ENCODE measurements at regions not wholly inside any gene's neighbourhood (a gene's known extent, or its start where the extent isn't known, plus 50 kb on each side); places are given as distances from the start of the nearest gene placed in this dataset.
"Not testable (repeated sequence)": the region's sequence is repeated elsewhere in the genome, so short reads cannot be mapped to it uniquely, and the experiment has no call there.

DNA sequence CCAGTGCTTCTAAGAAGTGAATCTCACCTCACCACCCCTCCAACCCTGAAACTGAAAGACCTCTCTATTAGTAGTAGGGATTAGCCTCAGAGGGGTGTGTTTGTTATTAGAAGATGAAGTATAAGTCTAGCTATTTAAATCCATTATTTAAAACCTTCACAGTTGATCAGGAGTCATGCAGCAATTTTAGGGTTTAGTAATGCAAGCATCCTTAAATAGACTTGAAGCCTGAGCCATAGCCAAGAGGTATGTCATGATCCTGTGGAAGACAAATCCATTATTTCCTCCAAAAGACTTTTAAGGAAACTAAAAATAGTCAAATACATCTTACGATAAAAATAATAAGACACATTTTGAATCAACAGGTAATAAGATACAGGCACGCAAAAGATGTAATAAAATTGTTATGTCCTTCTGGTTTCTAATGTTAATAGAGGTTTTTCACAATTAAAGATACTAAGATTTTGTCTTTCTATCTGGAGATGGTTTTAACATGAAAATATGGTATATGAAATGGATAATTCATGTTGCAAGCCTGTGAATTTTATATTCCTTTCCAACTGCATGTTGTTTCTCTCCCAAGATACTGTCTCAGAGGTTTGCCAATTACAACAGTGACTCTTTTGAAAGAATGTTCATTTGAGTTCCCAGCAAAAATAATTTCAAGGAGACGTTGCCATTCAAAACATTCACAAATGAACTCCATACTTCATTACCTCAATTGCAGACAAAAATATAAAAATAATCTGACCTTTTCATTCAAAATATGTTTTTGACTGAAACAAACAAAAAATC is 68.0 kb downstream of the LUZP4 start:
- H3K9me3 Mint-ChIP-seq (ENCODE audit: unreplicated experiment), result no peaks in the 10 kb centered on the region
- H3K4me1 Mint-ChIP-seq (ENCODE audit: unreplicated experiment), result no peaks in the 10 kb centered on the region
- H3K27me3 Mint-ChIP-seq (ENCODE audit: unreplicated experiment), result no peaks in the 10 kb centered on the region
- no peaks in the 10 kb centered on the region for H3K36me3 Mint-ChIP-seq (ENCODE audit: low read depth, unreplicated experiment)
- no peak for DNase-seq (ENCODE audit: low spot score)
- no peak overlapping the region for H3K4me3 Mint-ChIP-seq (ENCODE audit: unreplicated experiment)
- no peak overlapping the region for H3K27ac Mint-ChIP-seq (ENCODE audit: unreplicated experiment)
- TF ChIP-seq, protein P1, sequence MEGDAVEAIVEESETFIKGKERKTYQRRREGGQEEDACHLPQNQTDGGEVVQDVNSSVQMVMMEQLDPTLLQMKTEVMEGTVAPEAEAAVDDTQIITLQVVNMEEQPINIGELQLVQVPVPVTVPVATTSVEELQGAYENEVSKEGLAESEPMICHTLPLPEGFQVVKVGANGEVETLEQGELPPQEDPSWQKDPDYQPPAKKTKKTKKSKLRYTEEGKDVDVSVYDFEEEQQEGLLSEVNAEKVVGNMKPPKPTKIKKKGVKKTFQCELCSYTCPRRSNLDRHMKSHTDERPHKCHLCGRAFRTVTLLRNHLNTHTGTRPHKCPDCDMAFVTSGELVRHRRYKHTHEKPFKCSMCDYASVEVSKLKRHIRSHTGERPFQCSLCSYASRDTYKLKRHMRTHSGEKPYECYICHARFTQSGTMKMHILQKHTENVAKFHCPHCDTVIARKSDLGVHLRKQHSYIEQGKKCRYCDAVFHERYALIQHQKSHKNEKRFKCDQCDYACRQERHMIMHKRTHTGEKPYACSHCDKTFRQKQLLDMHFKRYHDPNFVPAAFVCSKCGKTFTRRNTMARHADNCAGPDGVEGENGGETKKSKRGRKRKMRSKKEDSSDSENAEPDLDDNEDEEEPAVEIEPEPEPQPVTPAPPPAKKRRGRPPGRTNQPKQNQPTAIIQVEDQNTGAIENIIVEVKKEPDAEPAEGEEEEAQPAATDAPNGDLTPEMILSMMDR (IDR thresholded peaks at IDR 0.05; ENCODE audit: unreplicated experiment), result no peak

DNA sequence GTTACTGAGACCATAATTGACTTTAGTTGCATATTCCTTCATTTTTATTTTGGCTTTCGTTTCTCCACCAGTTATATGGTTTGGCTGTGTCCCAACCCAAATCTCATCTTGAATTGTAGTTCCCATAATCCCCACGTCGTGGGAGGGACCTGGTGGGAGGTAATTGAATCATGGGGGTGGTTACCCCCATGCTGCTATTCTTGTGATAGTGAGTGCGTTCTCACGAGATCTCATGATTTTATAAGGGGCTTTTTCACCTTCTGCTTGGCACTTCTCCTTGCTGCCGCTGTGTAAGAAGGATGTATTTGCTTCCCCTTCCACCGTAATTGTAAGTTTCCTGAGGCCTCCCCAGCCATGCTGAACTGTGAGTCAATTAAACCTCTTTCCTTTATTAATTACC is 70.0 kb downstream of the LUZP4 start:
- not testable (repeated sequence) for H3K9me3 Mint-ChIP-seq (ENCODE audit: unreplicated experiment); H3K36me3 Mint-ChIP-seq (ENCODE audit: low read depth, unreplicated experiment); H3K4me3 Mint-ChIP-seq (ENCODE audit: unreplicated experiment); H3K4me1 Mint-ChIP-seq (ENCODE audit: unreplicated experiment); DNase-seq (ENCODE audit: low spot score); H3K27ac Mint-ChIP-seq (ENCODE audit: unreplicated experiment); H3K27me3 Mint-ChIP-seq (ENCODE audit: unreplicated experiment)

DNA sequence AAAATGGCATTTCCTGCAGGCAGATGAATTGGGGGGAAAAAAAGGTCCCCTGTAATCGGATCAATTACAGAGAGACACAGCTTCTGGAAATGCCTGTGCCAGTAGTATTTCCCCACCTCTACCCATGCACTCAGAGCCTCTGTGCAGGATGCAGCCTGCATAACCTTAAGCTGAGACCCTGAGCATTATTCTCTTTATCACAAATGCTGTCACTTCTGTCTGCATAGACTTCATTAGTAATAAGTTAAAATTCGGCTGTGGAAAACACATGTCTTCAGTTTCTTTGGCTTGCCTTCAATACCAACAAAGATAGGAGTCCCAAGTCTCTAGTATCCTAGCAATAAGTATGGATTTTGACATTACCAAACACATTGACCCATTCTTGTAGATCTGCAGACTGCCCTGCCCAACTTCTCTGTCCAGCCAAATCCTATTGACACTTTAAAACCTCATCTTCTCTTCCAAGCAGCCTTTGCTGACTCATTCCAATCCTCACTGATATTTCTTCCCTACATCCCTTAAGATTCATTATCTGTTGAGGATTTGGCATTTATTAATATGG is 70.8 kb downstream of the LUZP4 start:
- Mint-ChIP-seq H3K9me3 (ENCODE audit: unreplicated experiment) (no peaks in the 10 kb centered on the region), H3K4me1 (ENCODE audit: unreplicated experiment) (peaks cover 4% of the 10 kb centered on the region), H3K27me3 (ENCODE audit: unreplicated experiment) (no peaks in the 10 kb centered on the region), H3K27ac (ENCODE audit: unreplicated experiment) (no peak overlapping the region), H3K36me3 (ENCODE audit: low read depth, unreplicated experiment) (no peaks in the 10 kb centered on the region), H3K4me3 (ENCODE audit: unreplicated experiment) (no peak overlapping the region)
- DNase-seq (ENCODE audit: low spot score), result no peak
- TF ChIP-seq, protein P1 (IDR thresholded peaks at IDR 0.05; ENCODE audit: unreplicated experiment), result no peak

DNA sequence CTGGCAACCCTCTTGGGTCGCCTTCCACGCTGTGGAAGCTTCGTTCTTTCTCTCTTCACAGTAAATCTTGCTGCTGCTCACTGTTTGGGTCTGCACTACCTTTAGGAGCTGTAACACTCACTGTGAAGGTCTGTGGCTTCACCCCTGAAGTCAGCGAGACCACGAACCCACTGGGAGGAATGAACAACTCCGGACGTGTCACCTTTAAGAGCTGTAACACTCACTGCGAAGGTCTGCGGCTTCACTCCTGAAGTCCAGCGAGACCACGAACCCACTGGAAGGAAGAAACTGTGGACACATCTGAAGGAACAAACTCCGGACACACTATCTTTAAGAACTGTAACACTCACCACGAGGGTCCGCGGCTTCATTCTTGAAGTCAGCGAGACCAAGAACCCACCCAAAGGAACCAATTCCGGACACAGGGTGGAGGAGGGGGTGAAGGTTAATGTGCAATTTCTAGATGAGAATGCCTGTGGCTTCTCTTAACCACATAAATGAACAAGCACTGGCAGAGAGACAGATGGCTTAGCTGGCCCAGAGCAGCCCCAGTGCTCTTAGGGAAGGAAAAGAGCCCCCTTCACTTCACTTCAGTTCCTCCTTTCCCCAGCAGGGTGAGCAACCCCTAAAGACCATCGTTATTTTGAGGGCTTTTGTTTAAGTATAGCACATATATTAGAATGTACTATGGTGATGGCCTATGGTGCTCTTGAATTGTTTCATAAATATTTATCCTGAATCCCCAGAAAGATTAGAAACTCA is 73.0 kb downstream of the LUZP4 start:
- no peak overlapping the region for H3K27ac Mint-ChIP-seq (ENCODE audit: unreplicated experiment)
- peaks cover 4% of the 10 kb centered on the region for H3K4me1 Mint-ChIP-seq (ENCODE audit: unreplicated experiment)
- no peaks in the 10 kb centered on the region for H3K36me3 Mint-ChIP-seq (ENCODE audit: low read depth, unreplicated experiment)
- H3K4me3 Mint-ChIP-seq (ENCODE audit: unreplicated experiment), result no peak overlapping the region
- no peaks in the 10 kb centered on the region for H3K27me3 Mint-ChIP-seq (ENCODE audit: unreplicated experiment)
- TF ChIP-seq, protein P1 (IDR thresholded peaks at IDR 0.05; ENCODE audit: unreplicated experiment), result no peak
- H3K9me3 Mint-ChIP-seq (ENCODE audit: unreplicated experiment), result no peaks in the 10 kb centered on the region
- DNase-seq (ENCODE audit: low spot score), result no peak

DNA sequence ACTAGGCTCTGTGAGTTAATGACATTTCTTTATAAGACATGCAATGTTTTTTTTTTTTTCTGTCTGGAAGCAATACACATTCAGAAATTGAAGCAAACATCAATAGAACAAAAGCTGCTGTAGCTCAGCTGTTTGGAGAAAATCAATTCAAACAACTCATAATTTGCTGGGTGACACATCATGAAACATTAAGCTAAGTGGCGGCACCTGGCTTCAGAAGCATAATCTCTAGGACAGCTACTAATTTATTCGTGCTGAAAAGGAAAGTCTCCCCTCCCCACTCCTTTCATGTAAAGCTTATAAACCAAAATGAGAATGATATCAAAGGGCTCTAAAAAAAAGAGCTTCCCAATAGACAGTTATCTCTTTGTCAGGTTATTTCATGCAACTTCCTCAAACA is 73.9 kb downstream of the LUZP4 start:
- Mint-ChIP-seq H3K27ac (ENCODE audit: unreplicated experiment) (no peak overlapping the region), H3K9me3 (ENCODE audit: unreplicated experiment) (no peaks in the 10 kb centered on the region), H3K36me3 (ENCODE audit: low read depth, unreplicated experiment) (no peaks in the 10 kb centered on the region), H3K4me3 (ENCODE audit: unreplicated experiment) (no peak overlapping the region), H3K27me3 (ENCODE audit: unreplicated experiment) (no peaks in the 10 kb centered on the region), H3K4me1 (ENCODE audit: unreplicated experiment) (peaks cover 4% of the 10 kb centered on the region)
- no peak for DNase-seq (ENCODE audit: low spot score)
- TF ChIP-seq, protein P1 (IDR thresholded peaks at IDR 0.05; ENCODE audit: unreplicated experiment), result no peak

Measured in endothelial cell (in vitro differentiated cells).